ENCODE measurements at regions not wholly inside any gene's neighbourhood (a gene's known extent, or its start where the extent isn't known, plus 50 kb on each side); places are given as distances from the start of the nearest gene placed in this dataset.

DNA sequence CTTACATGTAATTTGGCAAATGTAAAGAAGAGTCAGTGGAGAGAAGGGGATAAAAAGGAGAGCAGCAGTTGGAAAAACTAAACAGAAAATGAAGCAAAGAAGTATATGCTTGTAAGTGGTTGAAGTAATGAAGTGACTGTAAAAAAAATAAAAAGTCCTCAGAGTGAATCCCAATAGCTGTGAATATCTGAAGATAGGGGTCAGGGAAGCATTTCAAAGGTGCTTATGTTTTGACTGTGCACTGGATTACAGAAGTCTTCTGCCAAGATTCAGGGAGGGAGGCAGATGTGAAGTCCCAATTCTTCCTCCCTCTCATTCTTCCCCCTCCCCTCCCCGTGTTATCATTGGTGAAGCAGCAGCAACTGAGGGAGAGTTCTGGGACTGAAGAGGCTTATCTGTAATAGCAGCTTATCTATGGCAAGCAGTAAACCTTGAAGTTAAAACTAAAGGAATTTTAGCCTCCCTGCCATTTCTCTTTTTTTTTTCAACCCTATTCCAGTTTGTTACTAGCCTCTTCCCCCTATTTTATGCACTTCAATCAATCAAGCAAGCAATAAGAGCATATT, 597.9 kb downstream of the IGSF11 start:
- Histone ChIP-seq H3K27ac (no peak overlapping the region), H3K9me3 (no peaks in the 10 kb centered on the region), H3K27me3 (no peaks in the 10 kb centered on the region), H3K4me3 (no peak overlapping the region), H3K4me1 (no peaks in the 10 kb centered on the region), H3K36me3 (no peaks in the 10 kb centered on the region)
- WGBS (ENCODE audit: insufficient coverage, low coverage, low lambda C conversion rate, missing lambda C conversion rate), result 11% methylated on average over 1 of the region's 1 CpG
- ATAC-seq (no peak), DNase-seq (no peak)
- intact Hi-C loops (cut with DNase I), result no loop called here
- TF ChIP-seq, protein P1, sequence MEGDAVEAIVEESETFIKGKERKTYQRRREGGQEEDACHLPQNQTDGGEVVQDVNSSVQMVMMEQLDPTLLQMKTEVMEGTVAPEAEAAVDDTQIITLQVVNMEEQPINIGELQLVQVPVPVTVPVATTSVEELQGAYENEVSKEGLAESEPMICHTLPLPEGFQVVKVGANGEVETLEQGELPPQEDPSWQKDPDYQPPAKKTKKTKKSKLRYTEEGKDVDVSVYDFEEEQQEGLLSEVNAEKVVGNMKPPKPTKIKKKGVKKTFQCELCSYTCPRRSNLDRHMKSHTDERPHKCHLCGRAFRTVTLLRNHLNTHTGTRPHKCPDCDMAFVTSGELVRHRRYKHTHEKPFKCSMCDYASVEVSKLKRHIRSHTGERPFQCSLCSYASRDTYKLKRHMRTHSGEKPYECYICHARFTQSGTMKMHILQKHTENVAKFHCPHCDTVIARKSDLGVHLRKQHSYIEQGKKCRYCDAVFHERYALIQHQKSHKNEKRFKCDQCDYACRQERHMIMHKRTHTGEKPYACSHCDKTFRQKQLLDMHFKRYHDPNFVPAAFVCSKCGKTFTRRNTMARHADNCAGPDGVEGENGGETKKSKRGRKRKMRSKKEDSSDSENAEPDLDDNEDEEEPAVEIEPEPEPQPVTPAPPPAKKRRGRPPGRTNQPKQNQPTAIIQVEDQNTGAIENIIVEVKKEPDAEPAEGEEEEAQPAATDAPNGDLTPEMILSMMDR (IDR thresholded peaks at IDR 0.05), result no peak

DNA sequence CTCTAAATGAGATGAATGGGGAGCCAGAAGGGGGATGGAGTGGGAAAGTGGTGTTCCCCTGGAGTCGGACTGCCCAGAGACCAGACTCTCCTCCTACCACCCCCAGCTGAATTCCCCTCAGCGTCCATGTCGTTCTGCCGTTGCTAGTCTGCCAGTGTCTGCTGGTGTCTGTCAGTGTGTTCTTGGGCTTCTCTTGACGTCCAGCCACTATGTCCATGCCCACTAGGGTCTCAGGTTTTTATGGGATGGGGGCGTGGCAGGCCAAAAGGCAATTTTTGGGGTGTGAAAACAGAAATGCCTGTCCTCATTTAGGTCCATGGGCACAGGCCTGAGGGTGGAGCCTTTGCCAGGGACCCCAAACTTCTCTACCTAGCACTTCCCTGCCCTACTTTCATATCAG, 589.6 kb downstream of the IGSF11 start:
- TF ChIP-seq, protein P1 (IDR thresholded peaks at IDR 0.05), result no peak
- TF ChIP-seq POLR2A (IDR thresholded peaks at IDR 0.05), result no peak
- 77% methylated on average over 6 of the region's 6 CpGs for WGBS (ENCODE audit: insufficient coverage, low coverage, low lambda C conversion rate, missing lambda C conversion rate)
- H3K27me3 ChIP-seq, result no peaks in the 10 kb centered on the region
- no peaks in the 10 kb centered on the region for H3K4me1 ChIP-seq
- intact Hi-C loops (cut with DNase I), result no loop called here
- no peak for DNase-seq
- H3K27ac ChIP-seq, result no peak overlapping the region
- no peak overlapping the region for H3K4me3 ChIP-seq
- ATAC-seq, result no peak
- no peaks in the 10 kb centered on the region for H3K36me3 ChIP-seq
- H3K9me3 ChIP-seq, result no peaks in the 10 kb centered on the region

DNA sequence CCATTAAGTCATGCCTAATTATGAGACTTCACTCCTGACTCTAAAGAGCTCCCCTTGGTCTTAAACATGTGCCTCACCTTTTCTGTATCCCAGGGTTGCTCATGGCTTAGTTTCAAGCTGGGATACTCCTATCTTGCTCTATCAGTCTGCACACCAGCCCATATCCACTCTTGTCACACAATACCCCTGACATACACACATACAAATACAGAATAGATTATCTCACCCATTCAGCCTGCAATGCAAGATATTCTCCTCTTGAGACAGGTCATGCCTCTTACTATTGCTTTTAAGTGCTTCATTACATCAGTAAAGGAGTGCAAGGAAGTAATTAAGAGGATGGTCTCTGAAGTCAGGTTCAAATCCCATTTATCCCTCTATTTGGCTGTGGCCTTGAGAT, 587.3 kb downstream of the IGSF11 start:
- TF ChIP-seq, protein P1 (IDR thresholded peaks at IDR 0.05), result no peak
- no peak for TF ChIP-seq POLR2A (IDR thresholded peaks at IDR 0.05)
- H3K4me1 ChIP-seq, result no peaks in the 10 kb centered on the region
- H3K36me3 ChIP-seq, result no peaks in the 10 kb centered on the region
- ATAC-seq (no peak), DNase-seq (no peak)
- H3K4me3 ChIP-seq, result no peak overlapping the region
- H3K9me3 ChIP-seq, result no peaks in the 10 kb centered on the region
- intact Hi-C loops (cut with DNase I), result no loop called here
- H3K27me3 ChIP-seq, result no peaks in the 10 kb centered on the region
- H3K27ac ChIP-seq, result no peak overlapping the region

DNA sequence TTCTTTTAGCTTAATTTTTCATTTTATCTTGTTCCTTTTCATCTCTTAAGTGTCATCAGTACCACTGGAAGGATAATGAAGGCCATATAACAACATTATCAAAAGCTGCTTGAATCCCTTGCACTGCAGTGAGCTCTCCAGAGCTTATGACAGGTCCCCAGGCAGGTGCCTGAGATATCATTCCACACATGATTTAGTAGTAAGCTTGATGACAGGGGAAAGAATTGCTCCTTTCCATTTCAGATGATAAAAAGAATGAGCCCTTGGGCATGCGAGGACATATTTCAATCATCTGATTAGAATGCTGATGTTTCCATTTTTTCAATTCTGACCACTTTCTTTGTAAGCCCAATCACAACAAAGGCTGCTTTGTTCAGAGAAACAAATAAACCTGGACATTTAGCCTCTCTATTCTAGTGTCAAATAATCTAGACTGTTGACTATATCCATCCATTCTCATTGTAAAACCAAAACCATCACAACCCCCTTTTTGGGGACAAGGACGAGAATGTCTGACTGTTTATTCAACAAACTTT, 567.8 kb downstream of the IGSF11 start:
- no peak for DNase-seq
- no peak overlapping the region for H3K4me3 ChIP-seq
- ATAC-seq, result no peak
- no peaks in the 10 kb centered on the region for H3K36me3 ChIP-seq
- no peaks in the 10 kb centered on the region for H3K9me3 ChIP-seq
- WGBS (ENCODE audit: insufficient coverage, low coverage, low lambda C conversion rate, missing lambda C conversion rate), result 59% methylated on average over 2 of the region's 2 CpGs
- no peak overlapping the region for H3K27ac ChIP-seq
- TF ChIP-seq POLR2A (IDR thresholded peaks at IDR 0.05), result no peak
- TF ChIP-seq, protein P1 (IDR thresholded peaks at IDR 0.05), result no peak
- intact Hi-C loops (cut with DNase I), result no loop called here
- no peaks in the 10 kb centered on the region for H3K27me3 ChIP-seq
- H3K4me1 ChIP-seq, result no peaks in the 10 kb centered on the region

DNA sequence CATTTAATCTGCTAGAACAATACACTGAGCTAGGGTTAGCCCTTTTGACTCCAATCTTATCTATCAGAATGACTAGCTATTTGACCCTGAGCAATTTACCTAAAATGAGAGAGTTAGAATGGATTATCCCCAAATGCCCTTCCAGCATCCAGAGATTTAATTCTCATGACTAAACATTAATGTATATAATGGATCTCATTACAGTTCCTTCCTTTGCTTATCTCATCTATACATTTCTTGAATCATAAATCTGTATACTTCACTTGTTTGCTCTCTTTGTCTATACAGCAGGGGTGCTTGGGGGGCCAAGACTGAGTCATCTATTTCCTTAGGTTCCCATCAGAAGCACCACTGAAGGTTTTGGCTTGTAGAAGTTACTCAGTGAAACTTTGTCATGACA, 565.8 kb downstream of the IGSF11 start:
- Histone ChIP-seq H3K9me3 (no peaks in the 10 kb centered on the region), H3K4me3 (no peak overlapping the region), H3K4me1 (no peaks in the 10 kb centered on the region), H3K27me3 (no peaks in the 10 kb centered on the region), H3K36me3 (no peaks in the 10 kb centered on the region), H3K27ac (no peak overlapping the region)
- DNase-seq (no peak), ATAC-seq (no peak)
- intact Hi-C loops (cut with DNase I), result no loop called here
- no peak for TF ChIP-seq POLR2A (IDR thresholded peaks at IDR 0.05)
- TF ChIP-seq, protein P1 (IDR thresholded peaks at IDR 0.05), result no peak

Measured in right lobe of liver (tissue), 6 donors.